ENCODE measurements at regions not wholly inside any gene's neighbourhood (a gene's known extent, or its start where the extent isn't known, plus 50 kb on each side); places are given as distances from the start of the nearest gene placed in this dataset.

GRCh38 chr12:68482014-68482413 is 128.7 kb upstream of the RAP1B start:
- TF ChIP-seq CTCF (IDR thresholded peaks at IDR 0.05) (no peak), POLR2A (IDR thresholded peaks at IDR 0.05) (no peak)

Measured in adrenal gland (tissue), 5 donors.